RWPE1 (cell line): ENCODE measurements at regions not wholly inside any gene's neighbourhood (a gene's known extent, or its start where the extent isn't known, plus 50 kb on each side); places are given as distances from the start of the nearest gene placed in this dataset.

Experiments
- CTCF ChIA-PET: fragments of 350-600 bp; sonication (Branson Sonifier 250); formaldehyde crosslinking; extraction: SDS; loops from one replicate; lab custom pipeline; 2021; lab: Yijun Ruan, JAX
- POLR2A ChIA-PET: fragments of 400-600 bp; formaldehyde crosslinking; extraction: SDS; loops from one replicate; lab custom pipeline; 2020; ENCODE audit warnings: antibody characterized with exemption; ENCODE audit not compliant: low non-redundant PET; lab: Yijun Ruan, JAX
- DNase-seq: peaks from one replicate; pipeline ENCODE4 v3.0.0; 2012; ENCODE audit warnings: low spot score
- H3K27ac ChIP-seq: fragments of 450-650 bp; 2 replicates; pipeline ENCODE4 v1.5.1; 2017
- CTCF ChIP-seq: fragments of 450-650 bp; conservative IDR thresholded peaks from 2 replicates; pipeline ENCODE4 v1.5.1; 2017; ENCODE audit warnings: low read depth, mild to moderate bottlenecking

- CTCF ChIA-PET: interaction anchor here (0.7 kb wide), 1 partner anchor 96 kb away, joined by 3 read pairs; no protein-coding TSS in a partner anchor
- TF ChIP-seq CTCF: no peak
- POLR2A ChIA-PET: no interaction called here
- DNase-seq: no peak
- no peak overlapping the region for H3K27ac ChIP-seq
Measured at GRCh38 chr1:59089036-59089798, 207.7 kb upstream of the FGGY start.

- DNase-seq: no peak
- ChIA-PET POLR2A (no interaction called here), CTCF (no interaction called here)
- H3K27ac ChIP-seq: no peak overlapping the region
- TF ChIP-seq CTCF: no peak
Measured at GRCh38 chr1:59089922-59090457, 206.9 kb upstream of the FGGY start.

GRCh38 chr1:59092126-59092525, 204.8 kb upstream of the FGGY start:
- DNase-seq: no peak
- H3K27ac ChIP-seq: no peak overlapping the region
- no peak for TF ChIP-seq CTCF
- CTCF ChIA-PET: no interaction called here
- POLR2A ChIA-PET: no interaction called here

GRCh38 chr1:59094001-59094400, 202.9 kb upstream of the FGGY start:
- no peak overlapping the region for H3K27ac ChIP-seq
- ChIA-PET CTCF (no interaction called here), POLR2A (no interaction called here)
- TF ChIP-seq CTCF: no peak
- no peak for DNase-seq

- TF ChIP-seq CTCF: no peak
Measured at GRCh38 chr1:59096501-59096900, 200.4 kb upstream of the FGGY start.

GRCh38 chr1:59098655-59099054, 198.2 kb upstream of the FGGY start:
- ChIA-PET POLR2A (no interaction called here), CTCF (no interaction called here)
- no peak overlapping the region for H3K27ac ChIP-seq
- no peak for TF ChIP-seq CTCF
- no peak for DNase-seq

More at GRCh38 chr1:59096501-59096900, 200.4 kb upstream of the FGGY start:
- ChIA-PET POLR2A (no interaction called here), CTCF (interaction anchor here (0.6 to 0.7 kb wide), 2 partner anchors 120 to 514 kb away, joined by 3 read pairs; no protein-coding TSS in a partner anchor)
- no peak overlapping the region for H3K27ac ChIP-seq
- no peak for DNase-seq
